GM19328 (cell line): ENCODE measurements at regions not wholly inside any gene's neighbourhood (a gene's known extent, or its start where the extent isn't known, plus 50 kb on each side); places are given as distances from the start of the nearest gene placed in this dataset.

ENCODE experiments used
- ATAC-seq: cut with Tn5 transposase; IDR thresholded peaks from one replicate; pipeline ENCODE4 v1.9.1; 2021; ENCODE audit warnings: mild to moderate bottlenecking, moderate library complexity; ENCODE audit not compliant: unreplicated experiment

GRCh38 chr9:14433351-14434157 is 119.6 kb upstream of the NFIB start:
- no peak for ATAC-seq

GRCh38 chr9:14432666-14433350 is 118.9 kb upstream of the NFIB start:
- no peak for ATAC-seq

- ATAC-seq = no peak
Measured at GRCh38 chr9:14428781-14429230, 114.9 kb upstream of the NFIB start.

- ATAC-seq = no peak
Measured at GRCh38 chr9:14427419-14427818, 113.5 kb upstream of the NFIB start.

- no peak for ATAC-seq
Measured at GRCh38 chr9:14424983-14425382, 111.0 kb upstream of the NFIB start.

DNA sequence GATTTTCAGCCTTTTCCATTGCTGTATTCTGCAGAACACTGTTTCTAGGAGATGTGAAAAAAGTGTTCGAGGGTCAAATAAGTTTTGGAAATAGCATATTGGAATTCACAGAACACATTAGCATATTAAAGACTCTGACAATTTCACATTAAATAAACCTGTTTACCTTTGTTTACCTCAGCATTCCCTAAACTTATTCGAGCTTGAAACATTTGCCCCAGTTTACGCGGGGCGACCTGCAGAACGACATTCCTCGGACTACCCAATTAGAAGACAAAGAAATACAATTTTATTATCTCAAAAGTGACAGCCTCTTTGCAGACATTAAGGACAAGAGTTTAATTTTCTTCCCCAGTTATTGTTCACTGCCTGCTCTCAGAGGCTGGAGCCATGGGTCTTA is 110.3 kb upstream of the NFIB start:
- ATAC-seq = no peak

- no peak for ATAC-seq
Measured at GRCh38 chr9:14423815-14424261, 109.9 kb upstream of the NFIB start.

GRCh38 chr9:14421291-14421690 is 107.3 kb upstream of the NFIB start:
- ATAC-seq = no peak

- no peak for ATAC-seq
Measured at GRCh38 chr9:14418941-14419937, 105.3 kb upstream of the NFIB start.

DNA sequence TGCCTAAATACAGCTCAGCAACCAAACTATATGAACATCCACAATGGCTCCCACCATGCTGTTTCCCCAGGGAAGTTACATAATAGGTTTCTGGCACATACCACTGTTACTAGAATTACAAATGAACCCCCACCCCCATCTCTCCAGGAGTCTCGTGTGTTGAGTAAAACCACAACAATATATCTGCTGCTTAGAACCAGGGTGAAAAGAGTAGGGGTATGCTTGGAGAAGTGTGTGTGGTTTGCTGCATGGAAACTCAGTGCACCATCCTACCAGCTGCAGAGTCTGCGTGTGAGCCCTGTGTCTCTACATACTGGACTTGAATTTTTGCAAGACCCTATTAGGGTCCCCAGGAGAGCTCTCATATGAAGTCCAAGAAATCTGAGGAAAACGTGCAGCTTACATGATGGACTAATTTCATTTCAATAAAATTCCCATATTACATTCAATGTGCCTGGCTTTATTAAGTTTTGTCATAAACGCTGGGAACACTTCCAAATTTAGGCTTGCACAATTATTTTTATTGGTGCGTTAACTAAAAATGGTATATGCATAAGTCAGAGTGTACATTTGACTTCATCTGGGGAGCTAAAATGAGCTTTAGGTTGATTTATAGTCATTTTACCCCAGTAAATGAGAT is 104.5 kb upstream of the NFIB start:
- ATAC-seq = no peak

DNA sequence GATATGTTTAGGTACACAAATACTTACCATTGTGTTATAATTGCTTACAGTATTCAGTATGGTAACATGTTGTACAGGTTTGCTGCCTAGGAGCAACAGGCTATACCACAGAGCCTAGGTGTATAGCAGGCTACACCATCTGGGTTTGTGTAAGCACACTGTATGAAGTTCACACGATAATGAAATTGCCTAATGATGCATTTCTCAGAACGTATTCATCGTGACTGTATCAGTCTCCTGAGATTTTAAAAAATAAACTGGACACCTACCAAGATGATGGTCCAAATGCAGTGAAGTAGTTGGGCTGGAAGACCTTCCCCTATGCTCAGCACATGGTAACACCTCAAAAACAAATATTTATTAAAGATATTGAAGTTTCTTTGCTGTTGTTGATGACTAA is 103.3 kb upstream of the NFIB start:
- no peak for ATAC-seq

DNA sequence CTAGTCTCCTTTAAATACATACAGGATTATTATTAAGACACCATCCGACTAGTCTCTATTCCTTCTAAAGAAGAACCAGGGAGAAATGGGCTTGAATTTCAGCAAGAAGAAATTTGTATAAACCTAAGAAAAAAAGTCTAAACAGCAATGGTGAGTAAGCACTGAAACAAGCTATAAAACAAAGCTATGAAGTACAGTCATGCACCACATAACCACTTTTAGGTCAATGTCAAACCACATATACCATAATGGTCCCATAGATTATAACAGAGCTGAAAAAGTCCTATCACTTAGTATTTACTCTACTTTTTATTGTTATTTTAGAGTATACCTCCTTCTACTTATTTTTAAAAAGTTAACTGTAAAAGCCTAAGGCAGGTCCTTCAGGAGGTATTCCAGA is 102.0 kb upstream of the NFIB start:
- no peak for ATAC-seq

GRCh38 chr9:14413812-14414211 is 99.9 kb upstream of the NFIB start:
- no peak for ATAC-seq

DNA sequence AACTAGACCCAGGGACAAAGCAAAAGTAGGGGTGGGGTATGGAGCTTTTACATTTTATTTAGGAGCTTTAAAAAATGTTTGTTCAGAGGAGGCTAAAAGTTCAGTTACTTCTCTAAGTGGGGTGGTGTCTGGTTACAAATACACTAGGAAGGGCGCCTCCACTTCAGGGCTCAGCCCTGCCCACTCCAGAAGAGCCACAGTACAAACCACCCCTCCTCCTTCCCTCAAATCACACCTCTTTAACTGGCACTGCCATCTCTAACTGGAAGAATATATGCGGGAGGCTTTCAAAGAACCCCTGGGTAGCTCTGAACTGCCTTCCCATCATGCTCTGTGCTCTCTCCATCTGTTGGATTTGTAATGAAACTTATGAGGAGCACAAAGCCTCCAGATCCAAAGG is 98.8 kb upstream of the NFIB start:
- ATAC-seq = no peak

DNA sequence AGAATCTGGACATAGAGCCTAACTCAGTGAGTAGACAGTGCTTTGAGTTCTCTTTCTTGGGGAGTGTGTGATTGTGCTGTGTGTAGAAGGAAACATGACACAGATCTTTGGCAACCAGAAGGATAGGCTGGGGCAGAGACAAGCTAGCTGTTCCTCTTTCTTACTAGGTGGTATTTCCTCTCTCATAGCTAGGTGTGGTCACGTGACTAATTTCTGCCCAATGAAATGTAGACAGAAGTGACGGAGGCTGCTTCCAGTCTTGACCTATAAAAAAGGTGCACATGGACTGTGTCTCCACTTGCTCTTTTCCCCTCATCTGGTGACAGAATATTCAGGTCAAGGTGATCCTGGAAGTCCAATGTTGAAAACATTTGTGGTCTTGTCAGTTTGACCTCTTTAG is 92.5 kb upstream of the NFIB start:
- ATAC-seq = no peak

GRCh38 chr9:14405176-14405706 is 91.3 kb upstream of the NFIB start:
- no peak for ATAC-seq

DNA sequence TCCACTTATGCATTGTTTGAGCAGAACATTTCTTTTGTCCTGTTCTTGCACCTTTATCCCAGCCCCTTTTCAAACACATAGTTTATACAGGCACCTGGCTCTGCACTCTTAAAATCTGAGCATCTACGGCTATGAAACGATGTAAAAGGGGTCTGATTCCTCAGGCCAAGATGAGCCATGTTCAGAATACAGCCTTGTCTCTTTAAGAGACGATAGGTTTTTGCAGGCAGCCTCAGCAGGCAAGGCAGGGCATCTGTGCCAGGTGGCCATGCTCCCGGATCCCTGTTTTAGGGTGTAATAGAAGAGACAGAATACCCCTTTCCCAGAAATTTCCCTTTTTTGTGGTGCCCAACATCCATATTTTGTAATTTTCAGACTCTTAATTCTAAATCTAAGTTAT is 89.1 kb upstream of the NFIB start:
- ATAC-seq = no peak

- no peak for ATAC-seq
Measured at GRCh38 chr9:14402583-14402982, 88.6 kb upstream of the NFIB start.

DNA sequence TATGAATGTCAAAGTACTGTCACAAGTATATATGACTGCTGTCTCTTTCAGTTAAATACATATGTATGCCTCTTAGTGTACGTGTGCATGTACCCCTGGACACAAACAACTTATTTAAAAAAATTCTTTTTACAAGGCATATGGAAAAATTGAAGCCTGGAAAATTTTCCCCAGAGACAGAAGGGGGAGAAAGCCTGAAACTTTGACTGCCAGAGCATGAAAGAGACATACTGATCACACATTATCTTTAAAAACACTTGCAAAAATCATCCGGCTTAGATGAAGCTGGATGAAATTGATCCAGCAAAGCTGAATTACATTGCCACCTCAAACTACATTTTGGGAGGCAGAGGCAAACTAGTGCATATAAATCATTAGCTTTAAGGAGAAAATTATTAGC is 88.0 kb upstream of the NFIB start:
- no peak for ATAC-seq

DNA sequence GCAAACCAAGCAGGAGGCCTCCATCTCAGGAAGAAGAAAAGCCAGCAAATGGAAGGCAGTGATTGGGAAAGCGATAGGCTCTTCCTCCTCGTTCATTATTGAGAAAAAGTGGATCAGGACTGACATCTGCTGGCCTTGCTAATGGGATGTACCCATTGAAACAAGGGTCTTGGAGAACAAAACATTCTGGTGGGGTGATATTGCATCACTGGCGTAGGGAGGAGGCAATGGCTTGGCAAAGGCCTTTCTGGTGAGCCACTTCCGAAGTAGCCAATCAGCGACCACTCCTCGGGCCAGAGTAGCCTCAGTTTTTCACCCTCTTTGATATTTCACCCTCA is 86.7 kb upstream of the NFIB start:
- no peak for ATAC-seq
